DND-41 (cell line): ENCODE measurements at regions not wholly inside any gene's neighbourhood (a gene's known extent, or its start where the extent isn't known, plus 50 kb on each side); places are given as distances from the start of the nearest gene placed in this dataset.
"Not testable (repeated sequence)": the region's sequence is repeated elsewhere in the genome, so short reads cannot be mapped to it uniquely, and the experiment has no call there.

Experiments used
- ATAC-seq: fragments of 200-7000 bp; cut with Tn5 transposase; 3 replicates; pipeline ENCODE4 v1.9.1; 2021; ENCODE audit warnings: low read depth; ENCODE audit not compliant: insufficient read depth
- DNase-seq: peaks from one replicate; pipeline ENCODE4 v3.0.0-alpha.2; 2020
- H2AFZ ChIP-seq: 2 replicates; pipeline ENCODE4 v1.6.0; 2012; ENCODE audit warnings: low read depth, low read length
- H3K27ac ChIP-seq: 2 replicates; pipeline ENCODE4 v1.5.1; 2012; ENCODE audit warnings: low read length, inconsistent platforms
- H3K27me3 ChIP-seq: fragments of 200-600 bp; sonication (generic); 2 replicates; pipeline ENCODE4 v1.6.0; 2012; ENCODE audit warnings: low read length, mild to moderate bottlenecking, inconsistent platforms; ENCODE audit not compliant: insufficient read depth, poor library complexity
- H3K36me3 ChIP-seq: 2 replicates; pipeline ENCODE4 v1.5.1; 2012; ENCODE audit warnings: low read length, inconsistent platforms; ENCODE audit not compliant: insufficient read depth
- H3K4me1 ChIP-seq: 2 replicates; pipeline ENCODE4 v1.5.1; 2012; ENCODE audit warnings: mild to moderate bottlenecking, low read length; ENCODE audit not compliant: insufficient read depth
- H3K4me2 ChIP-seq: 2 replicates; pipeline ENCODE4 v1.6.0; 2012; ENCODE audit warnings: mild to moderate bottlenecking, moderate library complexity, low read length, inconsistent platforms; ENCODE audit not compliant: insufficient read depth
- H3K4me3 ChIP-seq, 2 experiments: fragments of 200-600 bp in 1 of 2; shearing (Covaris generic) in 1 of 2; 2 replicates each; pipeline ENCODE4 v1.5.1; 2012 to 2016; ENCODE audit warnings: inconsistent platforms in 2 of 2, low read length in 2 of 2, mild to moderate bottlenecking in 2 of 2, low read depth in 1 of 2, moderate library complexity in 1 of 2
- H3K79me2 ChIP-seq: 2 replicates; pipeline ENCODE4 v1.6.0; 2012; ENCODE audit warnings: low read length, inconsistent platforms; ENCODE audit not compliant: insufficient read depth
- H3K9ac ChIP-seq: 2 replicates; pipeline ENCODE4 v1.6.0; 2012; ENCODE audit warnings: low read depth, mild to moderate bottlenecking, inconsistent platforms, low read length, moderate library complexity
- H3K9me3 ChIP-seq: 2 replicates; pipeline ENCODE4 v1.5.1; 2012; ENCODE audit warnings: low read length, moderate library complexity, mild to moderate bottlenecking, inconsistent platforms; ENCODE audit not compliant: insufficient read depth, severe bottlenecking
- H4K20me1 ChIP-seq: 2 replicates; pipeline ENCODE4 v1.6.0; 2012; ENCODE audit warnings: low read length; ENCODE audit not compliant: insufficient read depth
- EZH2 ChIP-seq: IDR thresholded peaks from 3 replicates; pipeline ENCODE4 v1.6.1; 2012; ENCODE audit warnings: borderline replicate concordance, low read depth, mild to moderate bottlenecking, moderate library complexity, low read length, inconsistent platforms; ENCODE audit not compliant: severe bottlenecking
- TF ChIP-seq, protein P1 (sequence below): IDR thresholded peaks from 2 replicates; pipeline ENCODE4 v1.5.1; 2012; ENCODE audit warnings: borderline replicate concordance, low read length, moderate library complexity, mild to moderate bottlenecking; ENCODE audit not compliant: poor library complexity, severe bottlenecking; ENCODE audit errors: extremely low read depth

DNA sequence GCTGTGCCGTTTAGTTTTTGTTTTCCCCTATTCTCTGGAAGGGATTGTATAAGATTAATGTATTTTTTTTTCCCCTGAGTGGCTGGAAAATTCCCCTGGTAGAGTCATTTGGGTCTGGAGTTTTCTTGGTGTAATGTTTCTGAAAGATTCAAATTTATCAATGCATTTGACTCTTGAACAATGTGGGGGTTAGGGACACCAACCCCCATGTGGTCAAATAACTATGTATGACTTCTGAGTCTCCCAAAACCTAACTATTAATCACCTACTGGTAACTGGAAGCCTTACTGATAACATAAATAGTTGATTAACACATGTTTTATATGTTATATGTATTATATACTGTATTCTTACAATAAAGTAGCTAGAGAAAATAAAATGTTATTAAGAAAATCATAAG, 220.1 kb upstream of the PDE3A start:
- H3K4me1 ChIP-seq, result no peaks in the 10 kb centered on the region
- no peak overlapping the region for H3K4me2 ChIP-seq
- H3K27ac ChIP-seq, result no peak overlapping the region
- TF ChIP-seq, protein P1, sequence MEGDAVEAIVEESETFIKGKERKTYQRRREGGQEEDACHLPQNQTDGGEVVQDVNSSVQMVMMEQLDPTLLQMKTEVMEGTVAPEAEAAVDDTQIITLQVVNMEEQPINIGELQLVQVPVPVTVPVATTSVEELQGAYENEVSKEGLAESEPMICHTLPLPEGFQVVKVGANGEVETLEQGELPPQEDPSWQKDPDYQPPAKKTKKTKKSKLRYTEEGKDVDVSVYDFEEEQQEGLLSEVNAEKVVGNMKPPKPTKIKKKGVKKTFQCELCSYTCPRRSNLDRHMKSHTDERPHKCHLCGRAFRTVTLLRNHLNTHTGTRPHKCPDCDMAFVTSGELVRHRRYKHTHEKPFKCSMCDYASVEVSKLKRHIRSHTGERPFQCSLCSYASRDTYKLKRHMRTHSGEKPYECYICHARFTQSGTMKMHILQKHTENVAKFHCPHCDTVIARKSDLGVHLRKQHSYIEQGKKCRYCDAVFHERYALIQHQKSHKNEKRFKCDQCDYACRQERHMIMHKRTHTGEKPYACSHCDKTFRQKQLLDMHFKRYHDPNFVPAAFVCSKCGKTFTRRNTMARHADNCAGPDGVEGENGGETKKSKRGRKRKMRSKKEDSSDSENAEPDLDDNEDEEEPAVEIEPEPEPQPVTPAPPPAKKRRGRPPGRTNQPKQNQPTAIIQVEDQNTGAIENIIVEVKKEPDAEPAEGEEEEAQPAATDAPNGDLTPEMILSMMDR, result no peak
- TF ChIP-seq EZH2, result no peak
- H3K36me3 ChIP-seq, result no peaks in the 10 kb centered on the region
- no peak overlapping the region for H3K4me3 ChIP-seq
- H3K79me2 ChIP-seq, result no peaks in the 10 kb centered on the region
- no peaks in the 10 kb centered on the region for H3K9me3 ChIP-seq
- no peak overlapping the region for H2AFZ ChIP-seq
- DNase-seq (no peak), ATAC-seq (no peak)
- no peaks in the 10 kb centered on the region for H3K27me3 ChIP-seq
- no peaks in the 10 kb centered on the region for H4K20me1 ChIP-seq
- H3K9ac ChIP-seq, result no peak overlapping the region

DNA sequence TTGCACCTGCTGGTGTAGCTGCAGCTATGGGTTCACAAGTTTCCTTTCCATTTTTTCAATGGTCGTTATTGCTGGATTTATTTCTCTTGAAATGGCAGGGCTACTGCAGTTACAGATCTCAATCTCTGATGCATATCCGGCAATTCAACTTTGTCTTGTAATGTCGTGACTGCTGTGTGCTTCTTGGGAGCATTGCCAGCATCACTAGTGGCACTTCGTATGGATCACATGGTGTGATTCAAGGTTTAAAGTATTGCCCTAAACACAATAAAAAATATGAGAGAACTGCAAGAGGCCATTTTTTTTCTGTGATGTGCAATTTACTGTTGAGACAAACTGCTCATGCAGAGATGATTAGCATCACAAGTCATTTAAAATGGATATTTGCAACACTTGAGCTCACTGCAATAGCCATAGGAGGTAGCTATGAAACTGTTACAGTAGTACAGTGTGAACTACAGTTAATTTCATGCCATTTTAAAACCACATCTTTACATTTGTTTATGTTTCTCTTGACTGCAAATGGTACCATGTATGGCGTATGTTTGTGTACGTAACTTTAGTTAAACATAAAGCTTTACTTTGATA, 217.4 kb upstream of the PDE3A start:
- Histone ChIP-seq H3K79me2 (no peaks in the 10 kb centered on the region), H3K9me3 (no peaks in the 10 kb centered on the region), H3K27ac (no peak overlapping the region), H3K36me3 (no peaks in the 10 kb centered on the region), H3K27me3 (no peaks in the 10 kb centered on the region), H2AFZ (no peak overlapping the region), H3K9ac (no peak overlapping the region), H3K4me1 (peaks cover 20% of the 10 kb centered on the region), H4K20me1 (no peaks in the 10 kb centered on the region), H3K4me2 (no peak overlapping the region), H3K4me3 (no peak overlapping the region)
- ATAC-seq, result no peak
- no peak for TF ChIP-seq EZH2
- TF ChIP-seq, protein P1, result no peak
- DNase-seq, result no peak

DNA sequence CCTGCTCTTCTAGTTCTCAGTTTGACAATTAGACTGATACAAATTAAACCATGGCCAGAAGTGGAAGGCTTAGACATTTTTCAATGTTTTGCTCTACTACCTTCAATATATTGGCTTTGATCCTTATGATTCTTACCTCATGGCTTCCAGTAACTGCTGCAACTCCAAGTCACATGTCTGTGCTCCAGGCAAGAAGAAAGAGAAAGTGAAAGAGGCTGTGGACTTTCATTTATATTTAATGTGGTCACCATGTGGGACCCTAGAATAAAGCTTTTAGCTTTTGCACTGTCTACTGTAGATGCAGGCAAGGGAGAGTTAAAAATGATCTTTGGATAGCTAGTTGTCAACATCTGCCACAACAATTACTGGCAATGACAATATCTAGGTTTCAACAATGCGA, 214.3 kb upstream of the PDE3A start:
- Histone ChIP-seq H3K4me2 (peak overlapping the region; percentile 50; the same call in 1 of the 2 replicates), H2AFZ (peak overlapping the region; percentile 56)
- no peak for TF ChIP-seq EZH2
- TF ChIP-seq, protein P1, result no peak

DNA sequence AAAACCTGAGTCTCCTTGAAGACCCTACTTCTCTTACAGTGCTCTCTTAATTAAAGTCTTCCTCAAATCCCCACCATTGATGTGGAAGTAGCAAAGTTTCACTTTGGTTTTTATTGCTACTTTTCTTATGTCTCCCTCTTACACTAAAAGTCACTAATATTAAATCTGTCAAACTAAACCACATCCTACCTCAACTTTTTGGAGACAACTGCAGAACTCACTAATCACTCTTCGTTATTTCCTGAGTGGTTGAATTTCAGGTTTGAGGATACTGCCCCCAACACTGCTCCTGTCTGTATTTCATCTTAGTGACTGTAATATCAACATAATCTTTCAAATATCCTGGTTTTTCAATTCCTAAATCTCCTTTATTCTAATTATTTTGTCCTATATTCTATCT, 213.0 kb upstream of the PDE3A start:
- Histone ChIP-seq H2AFZ (no peak overlapping the region), H3K4me3 (no peak overlapping the region), H3K4me2 (no peak overlapping the region), H3K27me3 (no peaks in the 10 kb centered on the region), H3K9ac (no peak overlapping the region), H4K20me1 (no peaks in the 10 kb centered on the region), H3K79me2 (no peaks in the 10 kb centered on the region), H3K36me3 (no peaks in the 10 kb centered on the region), H3K27ac (no peak overlapping the region), H3K9me3 (no peaks in the 10 kb centered on the region), H3K4me1 (peaks cover 20% of the 10 kb centered on the region)
- no peak for DNase-seq
- TF ChIP-seq, protein P1, result no peak
- TF ChIP-seq EZH2, result no peak
- ATAC-seq, result no peak

More for the DNA sequence above, 214.3 kb upstream of the PDE3A start:
- Histone ChIP-seq H4K20me1 (no peaks in the 10 kb centered on the region), H3K27me3 (no peaks in the 10 kb centered on the region), H3K79me2 (no peaks in the 10 kb centered on the region), H3K4me1 (peaks cover 20% of the 10 kb centered on the region), H3K4me3 (peak overlapping the region in 1 of 2 experiments; percentile 38; a peak in 1 of 4 replicates), H3K27ac (peak overlapping the region; percentile 8; the same call in 1 of the 2 replicates), H3K9me3 (no peaks in the 10 kb centered on the region), H3K36me3 (no peaks in the 10 kb centered on the region), H3K9ac (no peak overlapping the region)
- DNase-seq (peak; percentile 29), ATAC-seq (peak; percentile 99)

DNA sequence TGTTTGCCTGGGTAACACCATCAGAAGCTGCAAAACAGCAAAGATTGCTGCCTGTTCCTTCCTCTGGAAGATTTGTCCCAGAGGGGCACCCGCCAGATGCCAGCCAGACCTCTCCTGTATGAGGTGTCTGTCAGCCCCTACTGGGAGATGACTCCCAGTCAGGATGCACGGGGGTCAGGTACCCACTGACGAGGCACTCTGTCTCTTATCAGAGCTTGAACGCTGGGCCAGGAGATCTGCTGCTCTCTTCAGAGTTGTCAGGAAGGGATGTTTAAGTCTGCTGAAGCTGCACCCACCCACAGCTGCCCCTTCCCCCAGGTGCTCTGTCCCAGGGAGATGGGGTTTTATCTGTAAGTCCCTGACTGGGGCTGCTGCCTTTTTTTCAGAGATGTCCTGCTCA, 207.4 kb upstream of the PDE3A start:
- H4K20me1 ChIP-seq, H3K9me3 ChIP-seq, H3K79me2 ChIP-seq, H3K4me2 ChIP-seq, DNase-seq, H3K4me3 ChIP-seq, H3K27me3 ChIP-seq, ATAC-seq, H3K27ac ChIP-seq, H2AFZ ChIP-seq, H3K36me3 ChIP-seq, H3K4me1 ChIP-seq, H3K9ac ChIP-seq: not testable (repeated sequence)
